Transverse colon (tissue), 4 donors: ENCODE measurements at regions not wholly inside any gene's neighbourhood (a gene's known extent, or its start where the extent isn't known, plus 50 kb on each side); places are given as distances from the start of the nearest gene placed in this dataset.
"Not testable (repeated sequence)": the region's sequence is repeated elsewhere in the genome, so short reads cannot be mapped to it uniquely, and the experiment has no call there.

ENCODE experiments used
- EP300 ChIP-seq: sonication (generic); formaldehyde crosslinking; IDR thresholded peaks from one replicate; pipeline ENCODE4 v1.6.1; 2017; ENCODE audit warnings: antibody characterized with exemption, low read depth
- POLR2A ChIP-seq: fragments of 450-650 bp; IDR thresholded peaks from one replicate; pipeline ENCODE4 v1.6.1; 2016; ENCODE audit warnings: antibody characterized with exemption, mild to moderate bottlenecking, moderate library complexity
- POLR2AphosphoS5 ChIP-seq, 3 donors: sonication (generic); formaldehyde crosslinking; IDR thresholded peaks; one replicate each; pipeline ENCODE4 v1.6.1; 2016; ENCODE audit warnings: antibody characterized with exemption in 3 of 3
- TF ChIP-seq, protein P1 (sequence below), 5 experiments: fragments of 200-600 bp in 3 of 5; fragments of 450-650 bp in 2 of 5; sonication (generic) in 3 of 5; IDR thresholded peaks; 1 replicate in 2 of 5; 2 replicates in 3 of 5; pipeline ENCODE4 v1.5.1; 2016 to 2017; ENCODE audit warnings: antibody characterized with exemption in 5 of 5, inconsistent platforms in 3 of 5, mild to moderate bottlenecking in 2 of 5, moderate library complexity in 1 of 5

DNA sequence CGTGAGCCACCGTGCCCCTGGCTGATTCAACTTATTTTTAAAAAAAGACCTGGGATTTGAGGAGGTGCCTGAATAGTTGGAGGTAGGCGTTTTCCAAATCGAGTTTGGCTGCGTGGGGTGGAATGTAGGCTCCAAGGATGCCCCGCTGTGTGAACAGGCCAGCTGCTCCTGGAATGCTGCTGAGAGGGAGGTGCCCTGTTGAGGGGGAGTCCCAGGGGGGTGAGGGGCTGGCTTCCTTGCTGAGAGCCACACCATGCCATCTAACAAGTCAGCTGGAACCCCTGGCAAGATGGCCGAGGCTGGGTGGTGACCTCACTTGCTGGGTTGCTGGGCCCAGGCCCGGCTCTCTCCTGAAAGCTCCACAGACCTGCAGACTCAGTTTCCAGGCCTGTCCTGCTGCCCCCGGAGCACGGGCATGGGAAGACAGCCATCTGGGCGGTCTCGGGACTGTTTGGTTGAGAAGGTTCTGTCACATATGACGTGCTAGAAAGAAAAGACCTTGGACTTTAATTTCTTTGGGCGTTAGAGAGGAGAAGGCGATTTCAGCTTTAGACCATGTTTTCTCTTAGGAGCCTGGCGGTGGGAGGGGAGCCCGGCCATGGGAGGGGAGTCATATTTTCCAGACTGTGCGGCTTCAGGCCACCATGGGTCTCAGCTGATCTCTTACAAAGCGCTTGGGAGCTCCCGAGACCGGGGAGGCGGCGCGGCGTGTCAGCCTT, 4047.0 kb upstream of the TPTE start:
- TF ChIP-seq POLR2A; POLR2AphosphoS5 (IDR thresholded peaks at IDR 0.05); EP300: not testable (repeated sequence)
- TF ChIP-seq, protein P1, sequence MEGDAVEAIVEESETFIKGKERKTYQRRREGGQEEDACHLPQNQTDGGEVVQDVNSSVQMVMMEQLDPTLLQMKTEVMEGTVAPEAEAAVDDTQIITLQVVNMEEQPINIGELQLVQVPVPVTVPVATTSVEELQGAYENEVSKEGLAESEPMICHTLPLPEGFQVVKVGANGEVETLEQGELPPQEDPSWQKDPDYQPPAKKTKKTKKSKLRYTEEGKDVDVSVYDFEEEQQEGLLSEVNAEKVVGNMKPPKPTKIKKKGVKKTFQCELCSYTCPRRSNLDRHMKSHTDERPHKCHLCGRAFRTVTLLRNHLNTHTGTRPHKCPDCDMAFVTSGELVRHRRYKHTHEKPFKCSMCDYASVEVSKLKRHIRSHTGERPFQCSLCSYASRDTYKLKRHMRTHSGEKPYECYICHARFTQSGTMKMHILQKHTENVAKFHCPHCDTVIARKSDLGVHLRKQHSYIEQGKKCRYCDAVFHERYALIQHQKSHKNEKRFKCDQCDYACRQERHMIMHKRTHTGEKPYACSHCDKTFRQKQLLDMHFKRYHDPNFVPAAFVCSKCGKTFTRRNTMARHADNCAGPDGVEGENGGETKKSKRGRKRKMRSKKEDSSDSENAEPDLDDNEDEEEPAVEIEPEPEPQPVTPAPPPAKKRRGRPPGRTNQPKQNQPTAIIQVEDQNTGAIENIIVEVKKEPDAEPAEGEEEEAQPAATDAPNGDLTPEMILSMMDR (IDR thresholded peaks at IDR 0.05): not testable (repeated sequence)
